Germinal center (tissue), 1 donor: ENCODE measurements at regions not wholly inside any gene's neighbourhood (a gene's known extent, or its start where the extent isn't known, plus 50 kb on each side); places are given as distances from the start of the nearest gene placed in this dataset.

Experiments used
- DNase-seq: peaks from one replicate; pipeline ENCODE4 v3.0.0; 2012; ENCODE audit warnings: mixed read lengths, low spot score

- DNase-seq = no peak
These were observed 1443.5 kb upstream of the IGFBP7 start for GRCh38 chr4:58553679-58554078.

- no peak for DNase-seq
These were observed 1442.8 kb upstream of the IGFBP7 start for GRCh38 chr4:58553031-58553430.

GRCh38 chr4:58551676-58552075, 1441.5 kb upstream of the IGFBP7 start:
- DNase-seq = no peak

DNA sequence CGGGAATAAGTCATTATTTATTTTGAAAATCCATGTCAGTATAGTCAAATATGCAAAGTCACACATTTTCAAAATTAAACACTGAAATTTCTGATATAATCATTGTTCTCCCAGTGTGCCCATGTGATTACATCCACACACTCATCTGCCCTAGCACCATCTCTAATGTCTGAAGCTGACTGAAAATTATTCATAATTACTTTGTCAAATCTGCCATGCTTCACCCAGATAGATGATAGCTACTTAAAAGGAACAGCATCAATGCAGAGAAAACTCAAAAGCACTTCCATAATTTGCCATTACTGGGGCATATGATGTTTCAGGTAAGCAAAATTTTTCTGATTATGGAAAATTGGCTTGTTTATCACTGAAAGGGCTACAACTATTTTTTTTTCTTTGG, 1433.3 kb upstream of the IGFBP7 start:
- DNase-seq = no peak

- no peak for DNase-seq
These were observed 1431.7 kb upstream of the IGFBP7 start for GRCh38 chr4:58541926-58542325.

DNA sequence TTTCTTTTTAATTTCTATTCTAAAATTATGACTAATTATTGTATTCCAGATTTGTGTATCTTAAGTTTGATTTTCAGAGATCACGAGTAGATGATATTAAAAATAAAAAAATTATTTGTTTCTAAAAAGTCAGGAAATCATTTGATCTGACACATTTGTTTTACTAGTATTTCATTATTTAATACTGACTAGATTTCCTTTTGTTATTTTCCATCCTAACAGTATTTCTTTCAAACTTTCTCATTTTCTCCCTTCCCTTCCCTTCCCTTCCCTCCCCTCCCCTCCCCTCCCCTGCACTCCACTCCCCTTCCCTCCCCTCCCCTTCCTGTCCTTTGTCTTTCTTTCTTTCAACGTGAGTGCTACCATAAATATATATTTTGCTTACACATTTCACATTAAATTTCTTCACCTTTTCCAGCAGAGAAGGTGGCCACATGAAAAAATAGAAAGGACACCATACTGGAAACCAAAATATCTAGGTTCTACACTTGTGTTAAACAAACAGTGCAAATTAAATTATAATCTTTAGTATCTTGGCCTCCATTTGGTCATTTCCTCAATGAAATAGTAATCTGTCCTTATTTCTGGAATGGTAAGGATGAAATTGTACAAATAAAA, 1412.7 kb upstream of the IGFBP7 start:
- no peak for DNase-seq

- no peak for DNase-seq
These were observed 1405.0 kb upstream of the IGFBP7 start for GRCh38 chr4:58515226-58515625.

GRCh38 chr4:58514299-58514698, 1404.1 kb upstream of the IGFBP7 start:
- no peak for DNase-seq

GRCh38 chr4:58510652-58511051, 1400.5 kb upstream of the IGFBP7 start:
- DNase-seq = no peak

DNA sequence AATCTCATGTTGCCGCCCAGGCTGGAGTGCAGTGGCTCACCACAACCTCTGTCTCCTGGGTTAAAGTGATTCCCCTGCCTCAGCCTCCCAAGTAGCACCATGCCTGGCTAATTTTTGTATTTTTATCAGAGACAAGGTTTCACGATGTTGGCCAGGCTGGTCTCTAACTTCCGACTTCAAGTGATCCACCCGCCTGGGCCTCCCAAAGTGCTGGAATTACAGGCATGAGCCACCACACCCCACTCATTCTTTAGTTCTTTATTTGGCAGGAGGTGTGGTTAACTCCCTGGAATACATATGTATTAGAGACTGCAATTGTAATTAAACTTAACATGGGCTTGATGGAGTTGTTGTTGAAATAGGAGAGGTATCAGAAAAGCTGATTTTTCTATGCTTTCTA, 1396.9 kb upstream of the IGFBP7 start:
- no peak for DNase-seq

DNA sequence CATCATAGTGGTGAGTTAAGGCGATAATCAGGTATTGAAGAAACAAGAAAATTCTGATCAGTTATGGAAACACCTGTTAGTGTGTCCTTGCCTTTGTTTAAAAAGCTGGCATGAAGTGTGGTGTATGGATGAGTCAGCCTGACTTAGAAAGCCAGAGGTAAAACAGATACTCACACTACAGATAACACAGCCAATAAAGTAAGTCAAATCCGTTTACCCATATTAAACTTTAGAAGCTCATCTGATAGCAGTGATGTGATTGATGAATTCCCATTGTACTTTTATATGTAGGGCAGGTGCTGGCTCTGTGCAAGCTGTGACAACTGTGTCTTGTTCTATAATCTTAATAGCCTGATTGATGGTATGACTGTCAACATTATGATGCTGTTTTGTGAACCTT, 1392.7 kb upstream of the IGFBP7 start:
- no peak for DNase-seq

- no peak for DNase-seq
These were observed 1389.0 kb upstream of the IGFBP7 start for GRCh38 chr4:58499182-58499581.

DNA sequence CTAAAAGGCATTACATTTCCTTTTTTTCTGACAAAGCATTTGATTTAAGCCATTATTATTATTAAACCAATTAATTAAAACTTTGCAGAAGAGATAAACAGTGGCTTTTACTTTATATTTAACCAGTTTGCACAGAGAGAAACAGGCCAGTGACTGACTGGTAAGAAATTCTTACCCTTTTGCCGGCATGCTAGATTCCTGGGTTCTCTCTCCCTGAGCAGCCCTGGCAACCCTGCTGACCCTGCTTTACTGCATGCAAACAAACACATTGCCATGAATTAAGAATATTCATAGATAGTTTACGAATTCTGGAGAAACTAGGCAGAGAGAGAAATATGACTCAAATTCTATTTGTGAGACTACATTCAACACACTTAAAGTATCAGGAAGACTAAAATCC, 1381.4 kb upstream of the IGFBP7 start:
- DNase-seq = no peak

GRCh38 chr4:58477950-58478349, 1367.8 kb upstream of the IGFBP7 start:
- no peak for DNase-seq

GRCh38 chr4:58477513-58477912, 1367.3 kb upstream of the IGFBP7 start:
- DNase-seq = no peak

- no peak for DNase-seq
These were observed 1364.9 kb upstream of the IGFBP7 start for GRCh38 chr4:58475097-58475496.

- no peak for DNase-seq
These were observed 1354.8 kb upstream of the IGFBP7 start for GRCh38 chr4:58465031-58465430.

- no peak for DNase-seq
These were observed 1346.7 kb upstream of the IGFBP7 start for GRCh38 chr4:58456727-58457384.

- no peak for DNase-seq
These were observed 1343.8 kb upstream of the IGFBP7 start for GRCh38 chr4:58453956-58454355.

- no peak for DNase-seq
These were observed 1341.5 kb upstream of the IGFBP7 start for GRCh38 chr4:58451707-58452106.

DNA sequence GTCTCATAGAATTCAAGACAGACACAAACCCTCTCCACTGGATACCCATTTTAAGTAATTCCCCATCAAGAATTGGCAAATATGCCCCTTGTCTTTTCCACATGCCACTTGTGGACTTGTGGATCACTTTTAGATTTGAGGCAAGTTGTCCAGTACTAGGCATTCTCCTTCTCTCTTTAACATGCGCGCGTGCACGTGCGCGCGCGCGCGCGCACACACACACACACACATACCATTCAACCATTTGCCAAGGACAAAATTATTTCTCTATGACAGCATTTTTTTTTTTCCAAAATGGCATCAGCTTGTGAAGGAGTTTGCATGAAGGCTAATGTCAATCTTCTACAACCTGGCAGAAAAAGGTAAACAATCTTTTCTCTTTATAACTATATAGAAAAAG, 1325.7 kb upstream of the IGFBP7 start:
- DNase-seq = no peak

GRCh38 chr4:58413849-58414248, 1303.7 kb upstream of the IGFBP7 start:
- no peak for DNase-seq

GRCh38 chr4:58411904-58412303, 1301.7 kb upstream of the IGFBP7 start:
- DNase-seq = no peak

DNA sequence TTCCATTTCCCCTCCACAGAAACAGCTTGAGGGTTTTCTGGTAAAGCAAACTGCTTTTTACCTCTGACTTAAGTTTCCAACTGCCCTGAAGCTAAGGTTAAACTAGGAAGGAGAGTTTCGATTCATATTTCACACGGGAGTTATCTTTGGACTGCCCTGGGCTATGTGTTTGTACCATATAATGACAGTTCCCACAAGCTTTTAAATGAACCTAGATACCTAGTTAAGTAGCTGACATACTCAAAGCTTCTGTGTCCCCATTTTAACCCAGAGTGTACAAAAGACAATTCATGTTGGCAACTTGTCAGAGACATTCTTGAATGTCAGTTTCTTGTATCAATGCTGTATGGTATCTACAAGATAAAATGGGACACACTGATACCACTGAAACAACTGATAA, 1296.6 kb upstream of the IGFBP7 start:
- no peak for DNase-seq
